T-cell (primary cell): ENCODE measurements at regions not wholly inside any gene's neighbourhood (a gene's known extent, or its start where the extent isn't known, plus 50 kb on each side); places are given as distances from the start of the nearest gene placed in this dataset.
"Not testable (repeated sequence)": the region's sequence is repeated elsewhere in the genome, so short reads cannot be mapped to it uniquely, and the experiment has no call there.

Experiments used
- ATAC-seq, 4 experiments: fragments of 200-7000 bp in 3 of 4; fragments of 150-1000 bp in 1 of 4; cut with Tn5 transposase; replicated peaks in 1 of 4; 1 replicate in 3 of 4; 2 replicates in 1 of 4; pipeline ENCODE4 v1.10.0; 2021; ENCODE audit warnings: moderate library complexity in 3 of 4, mild to moderate bottlenecking in 2 of 4, moderate number of reproducible peaks in 1 of 4
- CTCF ChIA-PET, 2 donors: fragments of 300-600 bp; sonication (Branson Sonifier 250); formaldehyde crosslinking; loops; one replicate each; lab custom pipeline; 2022; ENCODE audit warnings: antibody characterized with exemption in 2 of 2; lab: Charles Lee
- POLR2A ChIA-PET, 2 donors: fragments of 300-600 bp; sonication (Branson Sonifier 250); formaldehyde crosslinking; loops; one replicate each; lab custom pipeline; 2022; ENCODE audit warnings: antibody characterized with exemption in 2 of 2; lab: Charles Lee
- DNase-seq, 35 experiments: peaks; one replicate each; pipeline versions ENCODE4 v3.0.0 to v3.0.0-alpha.2; 2013 to 2023
- H3K27ac ChIP-seq: one replicate; pipeline ENCODE4 v1.5.1; 2013; ENCODE audit warnings: low read length
- H3K27me3 ChIP-seq, 2 experiments: replicated peaks in 1 of 2; 1 replicate in 1 of 2; 2 replicates in 1 of 2; pipeline versions ENCODE4 v1.6.1 to v1.7.0; 2013; ENCODE audit warnings: low read length in 1 of 2, mixed read lengths in 1 of 2; ENCODE audit not compliant: control insufficient read depth in 2 of 2, insufficient read depth in 2 of 2; ENCODE audit errors: extremely low read depth in 1 of 2
- H3K36me3 ChIP-seq, 2 donors: 1 replicate in 1 of 2; 2 replicates in 1 of 2; pipeline versions ENCODE4 v1.6.1 to v1.7.0; 2013; ENCODE audit warnings: low read length in 1 of 2; ENCODE audit not compliant: control insufficient read depth in 2 of 2, insufficient read depth in 1 of 2; ENCODE audit errors: extremely low read depth in 1 of 2
- H3K4me1 ChIP-seq, 2 experiments: 1 replicate in 1 of 2; 2 replicates in 1 of 2; pipeline versions ENCODE4 v1.6.1 to v1.7.0; 2013; ENCODE audit warnings: low read length in 2 of 2, mixed read lengths in 1 of 2; ENCODE audit not compliant: insufficient read depth in 2 of 2, control insufficient read depth in 1 of 2; ENCODE audit errors: extremely low read depth in 1 of 2
- H3K4me3 ChIP-seq, 2 donors: 1 replicate in 1 of 2; 2 replicates in 1 of 2; pipeline versions ENCODE4 v1.5.1 to v1.7.0; 2013; ENCODE audit warnings: mild to moderate bottlenecking in 2 of 2, low read length in 1 of 2, moderate library complexity in 1 of 2; ENCODE audit not compliant: control insufficient read depth in 1 of 2; ENCODE audit errors: extremely low read depth in 1 of 2
- H3K9me3 ChIP-seq: 2 replicates; pipeline ENCODE4 v1.7.0; 2013
- H3K27ac Mint-ChIP-seq, 2 donors: one replicate each; pipeline ENCODE4 v1.8.0; 2020 to 2021; ENCODE audit warnings: mild to moderate bottlenecking in 2 of 2, mixed read lengths in 2 of 2
- H3K27me3 Mint-ChIP-seq, 2 donors: one replicate each; pipeline ENCODE4 v1.8.0; 2021 to 2022; ENCODE audit warnings: mixed read lengths in 2 of 2
- H3K36me3 Mint-ChIP-seq: one replicate; pipeline ENCODE4 v1.8.0; 2021; ENCODE audit warnings: mixed read lengths
- H3K4me1 Mint-ChIP-seq, 3 donors: one replicate each; pipeline ENCODE4 v1.8.0; 2020 to 2022; ENCODE audit warnings: mixed read lengths in 3 of 3, mild to moderate bottlenecking in 1 of 3
- H3K4me3 Mint-ChIP-seq, 3 donors: one replicate each; pipeline ENCODE4 v1.8.0; 2020 to 2022; ENCODE audit warnings: mild to moderate bottlenecking in 3 of 3, mixed read lengths in 3 of 3, moderate library complexity in 3 of 3
- H3K9me3 Mint-ChIP-seq, 3 donors: one replicate each; pipeline ENCODE4 v1.8.0; 2020 to 2022; ENCODE audit warnings: mixed read lengths in 3 of 3
- WGBS: methylation state at CpG from one replicate; pipeline ENCODE4 v1.1.5; 2013; ENCODE audit warnings: missing lambda C conversion rate; ENCODE audit not compliant: insufficient coverage; 5-methylcytosine and 5-hydroxymethylcytosine counted together

DNA sequence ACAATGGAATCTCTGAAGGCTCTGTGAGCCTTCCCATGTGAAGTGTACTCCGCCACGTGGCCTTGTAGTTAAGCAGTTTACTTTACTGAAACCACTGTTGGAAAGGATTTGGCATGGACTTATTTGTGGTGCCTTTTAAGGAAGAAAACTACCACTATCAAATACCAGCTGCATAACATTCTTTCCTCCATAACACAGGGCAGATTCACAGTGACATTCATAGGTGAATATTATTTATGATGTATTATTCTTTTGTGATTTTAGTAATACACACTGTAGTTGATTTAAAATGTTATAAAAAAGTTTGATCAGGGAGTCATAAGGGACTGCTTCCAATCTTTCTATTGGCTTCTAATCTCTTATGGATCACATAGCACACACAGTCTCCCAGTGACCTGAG, 192.5 kb upstream of the AGTR2 start:
- H3K4me3 ChIP-seq: no peak overlapping the region
- H3K27ac Mint-ChIP-seq: no peak overlapping the region
- ATAC-seq (no peak), DNase-seq (no peak)
- CTCF ChIA-PET: no interaction called here
- no CpG with 5 or more reads among the region's 2 CpGs for WGBS
- H3K27me3 Mint-ChIP-seq: peaks cover 0 to 14% of the 10 kb centered on the region in 2 donors
- no peaks in the 10 kb centered on the region for H3K4me1 Mint-ChIP-seq
- no peaks in the 10 kb centered on the region for H3K36me3 Mint-ChIP-seq
- H3K36me3 ChIP-seq: no peaks in the 10 kb centered on the region
- no peaks in the 10 kb centered on the region for H3K4me1 ChIP-seq
- H3K27me3 ChIP-seq: no peaks in the 10 kb centered on the region
- H3K27ac ChIP-seq: no peak overlapping the region
- H3K9me3 Mint-ChIP-seq: peaks cover 2 to 10% (median 8%) of the 10 kb centered on the region in 3 donors
- POLR2A ChIA-PET: no interaction called here
- H3K9me3 ChIP-seq: no peaks in the 10 kb centered on the region
- H3K4me3 Mint-ChIP-seq: no peak overlapping the region

GRCh38 chrX:115983148-115983547, 187.4 kb upstream of the AGTR2 start:
- H3K27ac ChIP-seq, H3K4me1 Mint-ChIP-seq, H3K36me3 Mint-ChIP-seq, ATAC-seq, H3K36me3 ChIP-seq, DNase-seq, H3K4me3 Mint-ChIP-seq, CTCF ChIA-PET, H3K4me3 ChIP-seq, H3K9me3 Mint-ChIP-seq, H3K27ac Mint-ChIP-seq, H3K9me3 ChIP-seq, H3K4me1 ChIP-seq, POLR2A ChIA-PET, H3K27me3 ChIP-seq: not testable (repeated sequence)
- no CpG with 5 or more reads among the region's 1 CpG for WGBS
- peaks cover 0 to 31% of the 10 kb centered on the region in 2 donors for H3K27me3 Mint-ChIP-seq

DNA sequence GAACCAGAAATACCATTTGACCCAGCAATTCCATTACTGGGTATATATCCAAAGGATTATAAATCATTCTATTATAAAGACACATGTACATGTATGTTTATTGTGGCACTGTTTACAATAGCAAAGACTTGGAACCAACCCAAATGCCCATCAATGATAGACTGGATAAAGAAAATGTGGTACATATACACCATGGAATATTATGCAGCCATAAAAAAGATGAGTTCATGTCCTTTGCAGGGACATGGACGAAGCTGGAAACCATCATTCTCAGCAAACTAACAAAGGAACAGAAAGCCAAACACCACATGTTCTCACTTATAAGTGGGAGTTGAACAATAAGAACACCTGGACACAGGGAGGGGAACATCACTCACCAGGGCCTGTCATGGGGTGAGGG, 183.1 kb upstream of the AGTR2 start:
- H3K27me3 ChIP-seq, DNase-seq, H3K27ac Mint-ChIP-seq, H3K36me3 Mint-ChIP-seq, POLR2A ChIA-PET, H3K4me3 Mint-ChIP-seq, H3K9me3 Mint-ChIP-seq, ATAC-seq, H3K27ac ChIP-seq, H3K4me3 ChIP-seq, CTCF ChIA-PET, H3K36me3 ChIP-seq, H3K4me1 Mint-ChIP-seq, H3K4me1 ChIP-seq, H3K9me3 ChIP-seq: not testable (repeated sequence)
- WGBS: no CpG with 5 or more reads among the region's 1 CpG
- H3K27me3 Mint-ChIP-seq: peaks cover 0 to 28% of the 10 kb centered on the region in 2 donors

DNA sequence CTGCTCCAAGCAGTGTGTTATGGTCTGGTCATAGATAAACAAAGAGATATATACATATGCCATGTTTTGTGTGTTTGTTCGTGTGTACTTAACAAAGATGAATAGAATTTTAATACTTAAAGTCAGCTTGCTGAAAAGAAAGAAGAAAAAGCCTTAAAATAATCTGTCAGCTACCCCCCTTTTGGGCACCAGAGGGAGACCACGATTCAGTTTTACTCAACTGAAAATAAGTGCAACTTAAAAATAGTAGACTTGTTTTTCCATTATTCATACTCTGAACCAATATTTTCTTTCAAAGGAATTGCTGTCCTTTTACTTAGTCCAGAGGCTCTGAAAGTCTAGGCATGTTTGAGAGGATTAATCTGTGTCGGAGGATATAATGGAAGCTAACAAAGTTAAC, 181.7 kb upstream of the AGTR2 start:
- H3K27ac ChIP-seq: no peak overlapping the region
- POLR2A ChIA-PET: no interaction called here
- WGBS: no CpG with 5 or more reads among the region's 3 CpGs
- no peak overlapping the region for H3K27ac Mint-ChIP-seq
- no peak for DNase-seq
- H3K9me3 ChIP-seq: no peaks in the 10 kb centered on the region
- no peaks in the 10 kb centered on the region for H3K4me1 ChIP-seq
- peaks cover 0 to 7% (median 0%) of the 10 kb centered on the region in 3 donors for H3K9me3 Mint-ChIP-seq
- H3K4me3 Mint-ChIP-seq: no peak overlapping the region
- no peaks in the 10 kb centered on the region for H3K36me3 Mint-ChIP-seq
- peaks cover 0 to 25% of the 10 kb centered on the region in 2 donors for H3K27me3 Mint-ChIP-seq
- no peak overlapping the region for H3K4me3 ChIP-seq
- no peaks in the 10 kb centered on the region for H3K36me3 ChIP-seq
- no peaks in the 10 kb centered on the region for H3K27me3 ChIP-seq
- no peaks in the 10 kb centered on the region for H3K4me1 Mint-ChIP-seq
- CTCF ChIA-PET: no interaction called here
- ATAC-seq: no peak

GRCh38 chrX:115989686-115990085, 180.9 kb upstream of the AGTR2 start:
- Histone ChIP-seq H3K36me3 (no peaks in the 10 kb centered on the region), H3K4me3 (no peak overlapping the region), H3K27ac (no peak overlapping the region), H3K9me3 (no peaks in the 10 kb centered on the region), H3K4me1 (no peaks in the 10 kb centered on the region), H3K27me3 (no peaks in the 10 kb centered on the region)
- Mint-ChIP-seq H3K36me3 (no peaks in the 10 kb centered on the region), H3K4me3 (no peak overlapping the region), H3K4me1 (no peaks in the 10 kb centered on the region), H3K9me3 (peaks cover 0 to 7% (median 4%) of the 10 kb centered on the region in 3 donors), H3K27ac (no peak overlapping the region), H3K27me3 (peaks cover 0 to 17% of the 10 kb centered on the region in 2 donors)
- POLR2A ChIA-PET: no interaction called here
- WGBS: no CpG with 5 or more reads among the region's 1 CpG
- CTCF ChIA-PET: no interaction called here
- ATAC-seq: no peak
- DNase-seq: no peak

GRCh38 chrX:116009346-116009745, 161.2 kb upstream of the AGTR2 start:
- Mint-ChIP-seq H3K4me1 (no peaks in the 10 kb centered on the region), H3K27ac (no peak overlapping the region), H3K4me3 (no peak overlapping the region), H3K9me3 (peaks cover 0 to 15% (median 8%) of the 10 kb centered on the region in 3 donors), H3K36me3 (no peaks in the 10 kb centered on the region), H3K27me3 (peaks cover 0 to 15% of the 10 kb centered on the region in 2 donors)
- no peaks in the 10 kb centered on the region for H3K4me1 ChIP-seq
- H3K4me3 ChIP-seq: no peak overlapping the region
- no peaks in the 10 kb centered on the region for H3K9me3 ChIP-seq
- no peak for DNase-seq
- H3K27ac ChIP-seq: no peak overlapping the region
- WGBS: no CpG with 5 or more reads among the region's 1 CpG
- ChIA-PET POLR2A (no interaction called here), CTCF (no interaction called here)
- no peaks in the 10 kb centered on the region for H3K27me3 ChIP-seq
- H3K36me3 ChIP-seq: no peaks in the 10 kb centered on the region
- no peak for ATAC-seq
